ENCODE measurements at regions not wholly inside any gene's neighbourhood (a gene's known extent, or its start where the extent isn't known, plus 50 kb on each side); places are given as distances from the start of the nearest gene placed in this dataset.

DNA sequence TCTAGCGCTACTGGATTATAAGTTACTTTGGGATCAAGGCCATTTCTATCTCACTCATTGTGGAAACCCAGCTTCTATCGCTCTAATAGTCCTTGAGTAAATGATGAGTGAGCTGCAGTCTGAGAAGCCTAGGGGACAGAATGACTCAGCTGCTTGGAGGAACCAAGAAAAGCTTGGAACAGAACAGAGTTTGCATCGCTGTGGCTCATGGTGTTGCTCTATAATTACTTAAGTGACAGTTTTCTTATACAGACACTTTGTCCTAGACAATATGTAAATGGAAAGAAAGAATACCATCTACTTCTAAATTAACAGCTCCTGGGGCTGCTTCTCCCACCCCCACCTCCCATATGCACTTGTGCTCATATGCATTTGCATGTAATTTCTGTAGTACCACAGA is 156.9 kb downstream of the SLIT2 start:
- FAIRE-seq: no peak

- no peak for FAIRE-seq
These were observed 160.4 kb downstream of the SLIT2 start for GRCh38 chr4:20412072-20412471.

GRCh38 chr4:20416800-20417199 is 165.1 kb downstream of the SLIT2 start:
- FAIRE-seq: no peak

GRCh38 chr4:20418861-20419451 is 167.3 kb downstream of the SLIT2 start:
- FAIRE-seq: peak; percentile 82

- no peak for FAIRE-seq
These were observed 169.4 kb downstream of the SLIT2 start for GRCh38 chr4:20420916-20421602.

DNA sequence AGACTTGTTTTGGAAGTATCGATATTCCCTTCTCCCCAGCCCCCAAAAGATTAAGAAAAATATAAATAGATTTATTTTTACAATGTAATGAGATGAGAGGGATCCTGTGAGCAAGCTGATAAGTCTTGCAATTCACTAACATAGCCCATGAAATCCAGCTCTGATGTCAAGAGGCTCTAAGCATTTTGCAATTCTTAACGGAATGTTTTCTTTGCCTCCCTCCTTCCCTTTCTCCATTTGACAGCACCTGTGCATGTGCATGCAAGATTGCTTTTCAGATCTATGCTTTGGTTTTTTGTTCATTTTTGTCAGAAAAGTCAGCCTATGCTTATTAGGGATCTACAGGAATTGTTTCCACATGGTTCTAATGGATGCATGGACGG is 169.9 kb downstream of the SLIT2 start:
- FAIRE-seq: no peak

- FAIRE-seq: no peak
These were observed 170.7 kb downstream of the SLIT2 start for GRCh38 chr4:20422398-20422797.

DNA sequence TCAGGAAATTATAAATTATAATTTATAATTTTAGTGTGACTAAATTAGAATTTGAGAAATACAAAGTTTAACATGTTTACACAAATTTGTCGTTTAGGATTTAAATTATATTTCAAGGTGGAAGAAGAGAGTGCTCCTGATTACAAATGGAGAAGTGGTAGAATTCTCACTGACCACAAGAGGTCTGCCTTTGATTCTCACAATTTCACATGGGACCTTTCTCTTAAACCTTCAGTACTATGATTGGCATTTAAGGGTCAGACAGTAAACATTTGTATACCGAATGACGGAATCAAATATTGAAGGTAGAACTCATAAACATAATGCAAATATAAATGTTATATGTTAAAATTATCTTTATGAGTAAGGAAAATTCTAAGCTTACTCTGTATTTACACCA is 171.7 kb downstream of the SLIT2 start:
- peak; percentile 60 for FAIRE-seq

DNA sequence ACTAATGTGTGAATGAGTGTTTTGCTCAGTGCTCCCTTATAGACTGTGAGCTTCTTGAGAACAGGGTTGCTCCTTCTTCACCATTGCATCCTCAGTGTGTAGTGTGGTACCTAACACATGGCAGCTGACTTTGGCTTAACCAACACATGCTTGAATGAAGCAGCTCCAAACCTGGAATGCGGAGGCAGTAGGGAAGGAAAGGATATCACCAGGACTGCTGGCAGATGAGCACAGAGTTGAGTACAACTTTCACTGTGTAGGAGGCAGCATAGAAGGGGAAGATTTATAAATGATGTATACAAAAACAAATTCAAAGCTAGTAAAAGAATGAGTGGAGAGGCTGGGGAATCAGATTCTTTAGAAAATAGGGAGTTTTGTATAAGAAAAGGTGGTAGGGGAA is 174.3 kb downstream of the SLIT2 start:
- FAIRE-seq: no peak

DNA sequence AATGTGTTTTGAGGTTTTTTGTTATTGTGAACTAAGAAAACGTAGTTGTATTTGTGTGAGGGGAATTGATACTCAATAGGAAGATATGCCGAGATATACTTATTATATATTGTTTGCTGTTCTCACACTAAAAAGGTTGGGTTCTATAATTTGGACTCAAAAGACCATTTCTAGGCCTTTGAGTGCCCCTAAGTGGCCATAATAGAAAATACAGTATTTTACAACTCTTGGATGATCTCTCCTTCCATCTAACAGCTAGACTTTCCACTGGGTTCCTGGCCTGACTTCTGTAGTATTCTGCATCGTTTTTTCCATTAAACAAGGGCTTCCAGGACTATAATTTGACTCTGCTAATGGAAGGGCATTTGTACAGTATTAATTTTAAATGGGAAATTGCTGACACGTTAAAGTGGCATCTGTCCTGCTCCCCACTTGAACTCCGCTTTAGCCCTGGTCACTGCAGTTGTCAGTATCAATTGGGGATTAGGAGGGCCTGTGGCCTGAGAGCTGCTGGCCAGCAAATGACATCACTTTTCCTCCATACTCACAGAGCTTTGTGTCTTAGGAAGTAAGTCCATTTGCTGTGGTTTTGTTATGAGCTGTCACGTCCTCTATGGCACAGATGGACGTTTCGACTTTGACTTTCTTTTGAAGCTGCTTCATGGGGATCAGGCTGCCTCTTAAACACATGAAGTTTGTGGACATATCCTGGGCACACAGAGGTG is 176.9 kb downstream of the SLIT2 start:
- FAIRE-seq: no peak

GRCh38 chr4:20430259-20430941 is 178.7 kb downstream of the SLIT2 start:
- no peak for FAIRE-seq

- no peak for FAIRE-seq
These were observed 179.8 kb downstream of the SLIT2 start for GRCh38 chr4:20431543-20431951.

DNA sequence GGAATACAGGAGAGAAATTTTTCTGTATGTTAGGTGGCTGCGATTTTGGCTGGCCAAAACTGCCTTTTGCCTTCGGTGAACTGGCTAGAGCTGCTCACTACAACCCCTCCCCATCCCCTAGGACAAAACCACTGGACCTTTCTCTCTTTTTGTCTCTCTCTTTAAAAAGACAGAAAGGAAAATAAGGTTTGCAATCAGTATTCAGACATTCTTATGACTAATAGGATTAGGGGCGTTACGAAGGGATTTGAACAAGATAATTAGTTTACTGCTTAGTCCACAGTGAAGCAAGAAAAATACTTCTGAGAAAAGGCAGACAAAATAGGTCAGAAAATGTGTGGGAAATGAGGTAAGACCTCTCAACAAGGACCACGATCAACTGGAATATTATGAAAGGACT is 180.4 kb downstream of the SLIT2 start:
- FAIRE-seq: no peak

DNA sequence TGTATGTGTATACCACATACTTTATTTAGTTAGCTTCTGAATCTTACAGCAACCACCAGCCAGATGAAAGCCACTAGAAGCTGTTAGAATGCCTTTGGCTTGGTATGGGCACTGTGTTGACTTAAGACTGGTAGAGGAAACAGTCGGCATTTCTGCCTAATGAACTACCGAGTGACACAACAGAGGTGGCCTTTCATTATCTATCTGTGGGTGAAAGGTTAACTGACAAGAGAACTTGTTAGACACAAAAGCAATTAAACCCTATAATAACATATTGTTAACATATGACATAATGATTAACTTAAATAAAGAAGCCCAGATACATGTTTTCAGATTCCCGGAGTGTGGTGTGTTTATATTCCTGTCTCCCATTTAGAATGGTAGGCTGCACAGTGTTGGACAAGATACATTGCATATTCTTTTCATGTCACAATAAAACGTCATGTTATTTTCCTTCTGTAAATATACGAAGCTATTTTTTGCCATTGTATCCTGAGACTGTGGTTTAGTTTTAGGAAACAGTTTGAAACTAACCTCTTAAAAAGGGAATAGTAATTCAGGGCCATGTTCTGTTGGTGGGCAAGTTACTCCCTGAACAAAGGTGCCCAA is 181.5 kb downstream of the SLIT2 start:
- no peak for FAIRE-seq

GRCh38 chr4:20440170-20440569 is 188.5 kb downstream of the SLIT2 start:
- no peak for FAIRE-seq

GRCh38 chr4:20443015-20443805 is 191.5 kb downstream of the SLIT2 start:
- no peak for FAIRE-seq

DNA sequence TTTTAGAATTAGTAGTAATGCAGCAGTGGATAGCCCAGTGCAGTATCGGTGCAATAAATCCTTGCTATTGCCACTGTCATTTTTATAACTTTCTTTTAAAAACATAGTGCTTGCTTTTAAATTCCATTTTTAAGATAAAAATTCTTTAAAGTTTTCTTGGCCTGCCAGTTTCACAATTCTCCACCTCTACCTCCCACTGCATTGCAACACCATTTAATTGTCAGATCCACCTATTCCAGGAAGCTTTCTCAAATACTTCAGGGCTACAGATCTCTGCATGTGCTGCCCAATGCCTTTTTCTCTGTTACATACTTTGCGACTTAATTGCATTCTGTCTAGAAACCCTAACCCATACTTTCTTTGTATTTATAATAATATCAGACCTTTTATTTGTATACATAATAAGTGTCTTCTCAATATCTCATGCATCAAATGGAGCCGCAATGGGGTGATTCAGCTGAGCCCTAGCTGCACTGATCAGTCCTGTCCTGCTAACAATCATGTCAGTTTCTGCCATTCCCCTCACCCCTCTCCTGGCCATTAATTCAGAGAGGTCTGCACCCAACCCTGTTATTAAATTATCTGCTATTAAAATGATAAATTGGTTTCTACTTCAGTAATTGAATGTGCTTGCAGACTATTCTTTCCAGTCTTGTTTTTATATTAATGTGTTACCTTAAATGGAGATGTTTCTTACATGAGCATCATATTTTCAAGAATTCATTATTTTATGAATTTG is 193.1 kb downstream of the SLIT2 start:
- FAIRE-seq: no peak

GRCh38 chr4:20445933-20446723 is 194.4 kb downstream of the SLIT2 start:
- no peak for FAIRE-seq

DNA sequence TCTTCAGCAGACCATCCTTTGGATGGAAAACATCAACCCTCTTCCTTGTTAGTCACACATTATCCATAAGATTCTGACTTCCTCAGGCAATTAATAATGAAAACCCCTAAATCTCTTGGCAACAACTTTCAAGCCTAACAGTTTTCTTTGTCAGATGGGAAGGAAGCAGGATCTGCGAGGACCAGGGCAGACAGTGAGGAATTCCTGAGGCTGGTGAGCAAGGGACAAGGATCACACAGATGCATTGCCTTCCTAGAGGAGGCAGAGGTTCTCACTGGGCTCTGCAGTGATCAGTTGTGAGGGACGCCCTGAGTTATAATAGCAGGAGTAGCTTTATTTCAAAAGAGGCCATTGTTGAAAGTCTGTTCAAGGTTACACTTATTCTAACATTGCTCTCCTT is 195.4 kb downstream of the SLIT2 start:
- FAIRE-seq: no peak

DNA sequence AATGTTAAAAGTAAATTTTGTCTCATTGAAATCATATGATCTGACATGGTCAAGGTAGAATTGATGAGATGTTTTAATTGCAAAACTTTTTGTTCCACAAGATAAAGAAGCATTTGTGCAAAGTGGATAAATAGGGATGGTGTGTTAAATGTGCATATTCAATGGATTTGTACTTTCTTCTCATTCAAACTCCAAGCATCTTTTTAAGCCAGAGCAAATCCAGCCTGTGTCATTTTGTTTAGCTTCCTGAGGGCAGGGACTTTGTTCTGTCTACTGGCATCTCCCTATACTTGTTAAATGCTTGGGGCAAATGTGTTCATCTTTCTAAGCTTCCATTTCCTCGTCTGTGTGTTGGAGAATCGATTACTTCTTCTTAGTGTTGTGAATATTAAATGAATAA is 200.3 kb downstream of the SLIT2 start:
- FAIRE-seq: no peak

DNA sequence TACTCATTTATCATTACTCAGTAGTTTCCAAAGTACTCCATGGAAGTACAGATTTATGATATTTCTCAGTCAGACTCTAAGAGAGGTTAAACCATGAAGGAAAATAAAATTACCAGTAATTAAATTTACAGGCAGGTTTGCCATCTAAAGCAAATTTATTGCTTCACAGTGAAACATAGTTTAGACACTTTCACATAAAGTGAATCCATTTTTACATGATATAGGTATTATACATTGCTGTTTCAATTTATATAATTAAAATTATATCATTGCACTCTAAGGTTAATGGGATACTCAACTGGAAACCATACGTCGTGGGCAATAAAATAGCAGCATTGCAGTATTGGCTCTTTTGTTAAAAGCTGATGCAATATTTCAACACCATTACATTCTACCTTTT is 202.8 kb downstream of the SLIT2 start:
- no peak for FAIRE-seq

Measured in endometrium (tissue), 2 donors.